Activated CD4-positive, alpha-beta T cell treated with anti-CD3 and anti-CD28 coated beads, Interleukin-10, Interleukin-2, amounts not matched to agents 100 ng/mL and 50 ng/mL, durations not matched to agents 16 hours and 8 hours (primary cell): ENCODE measurements at regions not wholly inside any gene's neighbourhood (a gene's known extent, or its start where the extent isn't known, plus 50 kb on each side); places are given as distances from the start of the nearest gene placed in this dataset.
A peak's percentile ranks its signal among the peaks of the same experiment; 100 is the strongest.

Experiments used
- DNase-seq: peaks from one replicate; pipeline ENCODE4 v3.0.0-alpha.2; 2020

GRCh38 chr2:18244845-18245244 is 315.6 kb downstream of the RDH14 start:
- DNase-seq: no peak

DNA sequence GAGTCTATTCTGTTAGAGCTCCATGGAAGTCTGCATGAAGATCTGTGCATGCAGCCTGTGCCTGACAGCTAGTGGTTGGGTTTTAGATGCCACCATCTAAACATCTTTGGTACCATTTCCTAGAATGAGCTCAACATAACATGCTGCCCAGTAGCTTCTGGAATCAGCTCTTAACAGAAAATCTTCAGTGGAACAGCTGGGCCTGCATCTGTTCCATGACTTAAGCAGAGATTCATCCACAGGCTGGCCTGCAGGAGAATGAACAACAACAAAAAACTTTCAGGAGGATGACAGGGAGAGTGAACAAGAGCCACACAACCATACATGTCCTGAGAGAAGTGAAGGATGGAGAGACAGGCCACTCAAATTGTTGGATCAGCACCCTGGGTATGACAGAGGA is 316.6 kb downstream of the RDH14 start:
- DNase-seq: no peak

DNA sequence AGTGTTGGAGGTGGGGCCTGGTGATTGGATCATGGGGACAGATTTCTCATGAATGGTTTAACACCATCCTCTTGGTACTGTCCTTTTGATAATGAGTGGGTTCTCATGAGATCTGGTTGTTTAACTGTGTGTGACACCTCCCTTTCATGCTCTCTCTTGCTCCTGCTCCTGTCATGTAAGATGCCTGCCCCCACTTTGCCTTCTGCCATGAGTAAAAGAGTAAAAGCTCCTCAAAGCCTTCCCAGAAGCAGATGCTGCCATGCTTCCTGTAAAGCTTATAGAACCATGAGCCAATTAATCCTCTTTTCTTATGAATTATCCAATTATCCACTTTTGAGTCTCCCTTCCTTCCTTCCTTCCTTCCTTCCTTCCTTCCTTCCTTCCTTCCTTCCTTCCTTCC is 317.7 kb downstream of the RDH14 start:
- DNase-seq: no peak

DNA sequence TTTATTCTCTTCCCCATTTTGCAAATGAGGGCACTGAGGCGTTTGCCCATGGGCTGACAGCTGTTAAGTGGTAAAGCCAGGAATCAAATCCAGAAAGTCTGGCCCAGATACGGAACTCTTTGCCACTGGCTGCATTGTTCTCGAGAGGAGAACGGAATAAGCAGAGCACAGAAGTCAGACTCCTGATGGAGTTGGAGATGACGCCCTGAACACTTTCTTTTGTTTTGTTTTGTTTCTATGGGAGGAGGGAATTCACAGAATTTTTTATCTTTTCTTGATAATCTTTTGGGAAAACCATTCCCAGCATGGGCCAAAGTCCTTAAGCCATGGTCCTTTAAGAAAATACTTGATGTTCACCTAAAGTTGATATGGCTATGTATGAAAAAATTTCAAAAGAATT is 322.2 kb downstream of the RDH14 start:
- no peak for DNase-seq

GRCh38 chr2:18237298-18237697 is 323.2 kb downstream of the RDH14 start:
- DNase-seq: no peak

- DNase-seq: no peak
Observed at GRCh38 chr2:18232731-18233438, 327.6 kb downstream of the RDH14 start.

DNA sequence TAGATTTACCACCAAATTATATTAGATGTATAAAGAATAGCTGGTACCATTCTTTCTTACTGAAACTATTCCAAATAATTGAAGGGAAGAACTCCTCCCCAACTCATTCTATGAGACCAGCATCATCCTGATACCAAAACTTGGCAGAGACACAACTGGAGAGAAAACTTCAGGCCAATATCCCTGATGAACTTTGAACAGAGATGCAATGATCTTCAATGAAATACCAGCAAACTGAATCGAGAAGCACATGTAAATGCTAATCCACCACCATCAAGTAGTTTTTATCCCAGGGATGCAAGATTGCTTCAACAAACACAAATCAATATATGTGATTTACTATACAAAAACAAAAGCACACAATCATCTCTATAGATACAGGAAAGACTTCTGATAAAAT is 329.8 kb downstream of the RDH14 start:
- no peak for DNase-seq

GRCh38 chr2:18219676-18220075 is 340.8 kb downstream of the RDH14 start:
- DNase-seq: no peak

- DNase-seq: no peak
Observed at GRCh38 chr2:18218160-18218933, 339.9 kb downstream of the KCNS3 start.

- DNase-seq: no peak
Observed at GRCh38 chr2:18214936-18215335, 336.5 kb downstream of the KCNS3 start.

DNA sequence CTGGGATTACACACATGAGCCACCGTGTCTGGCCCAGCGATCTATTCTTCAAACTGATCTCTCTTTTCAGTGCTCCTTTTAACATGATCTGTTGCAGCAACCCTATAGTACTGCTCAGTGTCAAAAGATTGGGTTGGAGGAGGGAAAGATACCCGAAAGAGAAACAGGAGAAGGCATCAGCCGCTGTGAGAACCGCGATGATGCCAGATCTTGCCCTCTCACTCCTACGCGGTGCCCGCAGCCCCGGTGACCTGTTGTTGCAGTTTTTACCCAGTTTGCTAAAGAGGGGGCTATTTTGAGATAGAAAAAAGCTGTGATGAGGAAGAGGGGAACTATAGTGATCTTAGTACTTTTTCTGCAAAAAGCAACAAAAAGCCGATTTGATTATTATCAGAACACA is 335.5 kb downstream of the KCNS3 start:
- DNase-seq: no peak

DNA sequence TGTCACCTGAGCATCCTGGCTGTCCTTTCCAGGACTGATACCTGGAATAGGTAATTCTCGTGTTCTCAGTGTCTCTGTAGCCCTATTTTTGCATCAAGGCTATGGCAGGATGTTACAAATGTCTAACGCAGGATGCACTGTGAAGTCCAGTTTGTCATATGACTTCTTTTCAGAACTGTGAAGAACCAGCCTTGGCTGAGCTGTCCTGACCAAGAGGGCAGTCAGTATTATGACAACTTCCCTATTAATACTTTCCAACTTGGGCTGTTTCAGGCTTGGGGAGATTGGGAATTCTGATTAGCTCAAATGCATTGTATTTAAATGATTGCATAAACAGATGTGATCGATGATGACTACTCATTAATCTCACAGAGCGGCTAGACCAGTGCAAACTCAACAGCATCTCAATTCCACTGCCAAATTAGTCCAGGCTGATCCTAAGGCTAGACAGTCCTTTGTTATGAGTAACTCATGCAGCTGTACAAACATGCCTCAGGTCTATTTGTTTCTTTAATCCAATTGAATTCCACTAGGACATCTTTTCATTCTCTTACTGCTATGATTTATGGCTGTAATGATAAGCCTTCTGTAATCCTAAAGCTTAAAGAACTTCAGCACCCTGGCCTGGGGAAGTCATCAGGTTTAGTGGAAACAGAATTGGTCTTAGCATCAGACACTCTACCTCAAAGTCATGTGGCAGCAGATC is 331.6 kb downstream of the KCNS3 start:
- no peak for DNase-seq

DNA sequence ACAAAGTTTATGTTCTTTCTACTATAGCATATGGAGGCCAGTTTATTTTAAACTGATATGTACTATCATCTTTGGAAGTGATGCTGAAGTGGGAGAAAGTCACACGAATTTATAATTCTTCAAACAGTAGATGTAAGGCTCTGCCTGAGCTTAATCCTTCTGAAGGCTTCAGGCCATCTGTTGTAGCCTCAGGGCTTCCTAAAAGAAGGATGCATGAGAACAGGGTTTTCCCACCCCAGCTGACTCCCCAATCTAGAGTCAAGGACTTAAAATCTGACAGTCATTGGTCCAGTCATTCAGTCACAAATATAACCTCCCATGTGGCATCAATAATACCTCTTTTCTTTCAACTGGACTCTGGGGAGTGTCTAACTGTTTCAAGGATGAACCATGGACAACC is 330.5 kb downstream of the KCNS3 start:
- DNase-seq: no peak

GRCh38 chr2:18200771-18201170 is 322.3 kb downstream of the KCNS3 start:
- no peak for DNase-seq

- DNase-seq: no peak
Observed at GRCh38 chr2:18198677-18199076, 320.2 kb downstream of the KCNS3 start.

DNA sequence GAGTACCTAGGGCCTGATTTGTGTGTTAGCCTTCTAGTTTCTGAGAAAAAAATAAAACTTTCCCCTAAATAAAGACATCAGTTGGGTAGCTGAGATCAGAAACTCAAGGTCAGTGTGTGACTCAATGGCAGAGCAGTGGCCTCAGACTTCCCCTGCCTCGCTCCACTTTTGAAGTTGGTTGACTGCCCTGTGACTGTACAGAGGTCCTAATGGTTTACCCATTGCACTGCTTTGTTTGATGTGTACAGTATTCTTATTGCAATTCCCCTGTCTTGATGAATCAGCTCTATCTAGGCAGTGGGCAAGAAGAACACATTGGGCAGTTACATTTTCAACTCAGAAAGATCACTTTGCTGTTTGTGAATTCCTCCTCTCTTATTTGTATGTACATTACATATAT is 315.7 kb downstream of the KCNS3 start:
- DNase-seq: no peak

GRCh38 chr2:18186816-18187613 is 308.5 kb downstream of the KCNS3 start:
- no peak for DNase-seq

DNA sequence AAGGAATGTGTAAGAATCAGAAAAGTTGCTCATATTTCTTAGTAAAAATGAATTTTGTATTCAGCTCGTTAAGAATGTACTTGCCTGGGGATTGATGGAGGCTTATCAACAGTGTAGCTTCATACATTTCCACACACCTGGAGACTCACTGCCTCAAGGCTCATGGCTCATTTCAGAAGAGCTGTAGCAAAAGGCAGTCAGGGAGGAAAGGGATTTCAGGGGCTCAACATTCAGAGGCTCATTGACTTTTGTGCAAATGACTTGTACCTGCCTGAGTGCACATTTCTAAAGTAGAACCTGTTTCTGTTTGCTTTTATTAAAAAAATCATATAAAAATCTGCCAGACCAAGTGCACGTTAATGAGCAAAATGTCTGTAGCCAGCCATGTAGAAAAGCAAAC is 304.4 kb downstream of the KCNS3 start:
- no peak for DNase-seq

- no peak for DNase-seq
Observed at GRCh38 chr2:18180912-18181311, 302.4 kb downstream of the KCNS3 start.

DNA sequence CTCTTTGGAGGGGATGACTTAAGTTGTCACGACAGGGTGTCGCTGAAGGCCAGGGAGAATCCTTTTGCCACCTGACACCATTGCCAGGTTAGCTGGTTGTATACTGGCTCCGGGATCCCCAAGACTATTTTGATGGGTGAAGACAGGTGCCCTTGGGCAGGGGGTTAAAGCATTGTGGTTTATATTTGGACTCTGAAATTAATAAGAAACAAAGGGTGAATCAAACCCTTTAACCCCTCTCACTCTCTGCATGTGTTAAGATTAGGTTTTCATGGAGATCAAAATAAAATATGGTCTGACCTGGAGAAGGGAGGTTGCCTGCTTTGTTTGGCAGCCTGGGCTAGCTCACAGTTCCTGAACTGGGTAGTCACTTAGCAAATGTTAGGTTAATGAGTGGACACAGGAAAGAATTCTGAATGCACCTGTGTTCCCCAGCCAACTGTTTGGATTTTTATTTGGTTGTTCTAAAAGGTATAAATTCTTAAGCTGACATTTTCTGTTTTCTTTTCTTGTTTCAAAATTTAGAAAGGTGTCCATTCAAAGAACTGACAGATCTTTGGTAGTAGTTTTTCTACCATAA is 301.7 kb downstream of the KCNS3 start:
- no peak for DNase-seq

DNA sequence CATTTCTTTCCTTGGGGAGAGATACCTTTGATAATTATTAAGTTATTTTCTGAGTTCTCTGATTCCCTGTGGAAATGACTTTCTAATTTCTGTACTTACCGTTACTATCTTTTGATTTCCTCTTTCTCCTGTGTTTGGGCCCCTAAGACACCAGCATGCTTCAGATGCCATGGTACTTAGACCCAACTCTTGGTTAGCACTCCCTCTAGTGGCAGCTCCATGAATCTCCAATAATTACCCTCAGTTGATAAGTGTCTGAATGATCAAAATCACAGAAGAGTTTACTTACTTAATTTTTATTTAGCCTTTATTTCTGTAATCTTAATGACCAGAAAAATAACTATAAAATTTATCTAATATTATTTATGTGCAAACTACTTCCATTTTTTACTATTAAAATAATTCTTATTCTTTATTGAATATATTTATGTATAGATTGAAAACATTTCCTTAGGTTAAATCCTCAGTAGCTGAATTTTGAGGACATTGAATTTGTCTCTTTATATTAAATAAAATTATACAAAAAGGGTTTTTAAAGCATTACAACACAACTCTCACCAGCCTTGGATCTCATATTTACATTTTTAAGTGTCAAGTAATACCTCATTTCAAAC is 300.4 kb downstream of the KCNS3 start:
- peak; percentile 52 for DNase-seq

DNA sequence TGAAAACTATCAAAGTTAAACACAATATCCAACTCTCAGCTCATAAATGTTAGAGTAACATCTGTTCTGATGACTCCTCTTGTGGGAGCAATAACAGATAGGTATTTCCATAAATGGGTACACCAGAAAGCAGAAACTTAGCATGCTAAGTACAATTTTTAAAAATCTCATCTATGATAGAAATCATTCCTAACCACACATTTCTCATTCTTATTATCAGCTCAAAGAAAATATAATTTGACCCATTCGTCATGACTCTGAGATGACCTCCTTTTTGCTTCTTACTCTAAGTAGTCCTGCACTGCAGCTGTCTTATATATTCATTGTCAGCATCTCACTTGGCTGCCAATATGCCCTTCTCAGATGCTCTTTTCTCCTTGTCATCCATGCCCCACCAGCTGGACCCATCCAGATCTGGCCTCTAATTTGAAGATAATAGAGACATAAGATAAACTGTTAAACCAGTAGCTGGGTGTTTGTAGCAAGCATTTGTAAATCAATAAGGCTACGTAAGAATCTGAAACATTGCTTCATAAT is 298.3 kb downstream of the KCNS3 start:
- no peak for DNase-seq
